WI38 (cell line): ENCODE measurements at regions not wholly inside any gene's neighbourhood (a gene's known extent, or its start where the extent isn't known, plus 50 kb on each side); places are given as distances from the start of the nearest gene placed in this dataset.

Experiments used
- H3K4me3 ChIP-seq: 2 replicates; pipeline ENCODE4 v1.5.1; 2011; ENCODE audit warnings: low read depth, mild to moderate bottlenecking, control low read depth, low read length
- CTCF ChIP-seq: IDR thresholded peaks from 2 replicates; pipeline ENCODE4 v1.5.1; 2012; ENCODE audit warnings: low read depth, mild to moderate bottlenecking, control low read depth, low read length

GRCh38 chr2:34423301-34423700 is 824.2 kb upstream of the FAM98A start:
- H3K4me3 ChIP-seq = no peak overlapping the region
- no peak for TF ChIP-seq CTCF

- TF ChIP-seq CTCF = no peak
- H3K4me3 ChIP-seq = no peak overlapping the region
Measured at GRCh38 chr2:34419856-34420255, 820.8 kb upstream of the FAM98A start.

- no peak for TF ChIP-seq CTCF
- H3K4me3 ChIP-seq = no peak overlapping the region
Measured at GRCh38 chr2:34416856-34417255, 817.8 kb upstream of the FAM98A start.

GRCh38 chr2:34414856-34415255 is 815.8 kb upstream of the FAM98A start:
- no peak for TF ChIP-seq CTCF
- no peak overlapping the region for H3K4me3 ChIP-seq

GRCh38 chr2:34408100-34408499 is 809.0 kb upstream of the FAM98A start:
- no peak overlapping the region for H3K4me3 ChIP-seq
- no peak for TF ChIP-seq CTCF

GRCh38 chr2:34403512-34403911 is 804.4 kb upstream of the FAM98A start:
- TF ChIP-seq CTCF = no peak
- H3K4me3 ChIP-seq = no peak overlapping the region

GRCh38 chr2:34402376-34402775 is 803.3 kb upstream of the FAM98A start:
- H3K4me3 ChIP-seq = no peak overlapping the region
- no peak for TF ChIP-seq CTCF
